ENCODE measurements at regions not wholly inside any gene's neighbourhood (a gene's known extent, or its start where the extent isn't known, plus 50 kb on each side); places are given as distances from the start of the nearest gene placed in this dataset.

DNA sequence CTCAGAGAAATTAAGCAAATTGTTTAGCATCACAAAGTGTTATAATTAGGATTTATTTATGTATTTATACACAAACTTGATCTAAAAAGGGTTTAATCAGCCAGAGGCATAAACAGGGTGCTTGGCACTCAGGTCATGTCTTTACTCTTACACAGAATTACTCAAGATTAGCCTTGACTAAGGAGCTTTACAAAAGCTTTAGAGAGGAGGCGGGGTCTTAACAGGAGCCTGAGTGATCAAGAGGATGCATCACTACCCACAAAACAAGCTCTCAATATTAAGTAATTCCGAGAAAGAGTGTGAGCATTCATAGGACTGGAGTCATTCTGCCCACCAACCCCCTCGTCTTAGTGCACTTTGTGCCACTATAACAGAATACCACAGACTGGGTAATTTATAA lies 103.0 kb downstream of the SPATA19 start:
- no peak for DNase-seq (ENCODE audit: low read depth, low spot score)
- ChIA-PET POLR2A (no interaction called here), CTCF (no interaction called here)
- TF ChIP-seq, protein P1, sequence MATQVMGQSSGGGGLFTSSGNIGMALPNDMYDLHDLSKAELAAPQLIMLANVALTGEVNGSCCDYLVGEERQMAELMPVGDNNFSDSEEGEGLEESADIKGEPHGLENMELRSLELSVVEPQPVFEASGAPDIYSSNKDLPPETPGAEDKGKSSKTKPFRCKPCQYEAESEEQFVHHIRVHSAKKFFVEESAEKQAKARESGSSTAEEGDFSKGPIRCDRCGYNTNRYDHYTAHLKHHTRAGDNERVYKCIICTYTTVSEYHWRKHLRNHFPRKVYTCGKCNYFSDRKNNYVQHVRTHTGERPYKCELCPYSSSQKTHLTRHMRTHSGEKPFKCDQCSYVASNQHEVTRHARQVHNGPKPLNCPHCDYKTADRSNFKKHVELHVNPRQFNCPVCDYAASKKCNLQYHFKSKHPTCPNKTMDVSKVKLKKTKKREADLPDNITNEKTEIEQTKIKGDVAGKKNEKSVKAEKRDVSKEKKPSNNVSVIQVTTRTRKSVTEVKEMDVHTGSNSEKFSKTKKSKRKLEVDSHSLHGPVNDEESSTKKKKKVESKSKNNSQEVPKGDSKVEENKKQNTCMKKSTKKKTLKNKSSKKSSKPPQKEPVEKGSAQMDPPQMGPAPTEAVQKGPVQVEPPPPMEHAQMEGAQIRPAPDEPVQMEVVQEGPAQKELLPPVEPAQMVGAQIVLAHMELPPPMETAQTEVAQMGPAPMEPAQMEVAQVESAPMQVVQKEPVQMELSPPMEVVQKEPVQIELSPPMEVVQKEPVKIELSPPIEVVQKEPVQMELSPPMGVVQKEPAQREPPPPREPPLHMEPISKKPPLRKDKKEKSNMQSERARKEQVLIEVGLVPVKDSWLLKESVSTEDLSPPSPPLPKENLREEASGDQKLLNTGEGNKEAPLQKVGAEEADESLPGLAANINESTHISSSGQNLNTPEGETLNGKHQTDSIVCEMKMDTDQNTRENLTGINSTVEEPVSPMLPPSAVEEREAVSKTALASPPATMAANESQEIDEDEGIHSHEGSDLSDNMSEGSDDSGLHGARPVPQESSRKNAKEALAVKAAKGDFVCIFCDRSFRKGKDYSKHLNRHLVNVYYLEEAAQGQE (IDR thresholded peaks at IDR 0.05; ENCODE audit: insufficient read depth in 1 of 2, low read depth in 2 of 2, low read length in 1 of 2), result no peak
- TF ChIP-seq SIN3A (IDR thresholded peaks at IDR 0.05; ENCODE audit: borderline replicate concordance, insufficient read depth, low read depth, low read length) (no peak), TCF7L2 (IDR thresholded peaks at IDR 0.05; ENCODE audit: low read depth, low read length) (no peak), CTCF (IDR thresholded peaks at IDR 0.05) (no peak), POLR2AphosphoS5 (IDR thresholded peaks at IDR 0.05; ENCODE audit: low read depth, low read length) (no peak)
- H3K27me3 ChIP-seq (ENCODE audit: control insufficient read depth, insufficient read depth, low read length), result peaks cover 5% of the 10 kb centered on the region; the same call in 1 of the 2 replicates
- H3K9me3 ChIP-seq (ENCODE audit: control insufficient read depth, insufficient read depth, low read depth, low read length), result no peaks in the 10 kb centered on the region
- no TSS peak for BruUV-seq (replicated peaks)
- H3K4me1 ChIP-seq (ENCODE audit: control insufficient read depth, insufficient read depth, low read length), result no peaks in the 10 kb centered on the region
- ATAC-seq, result no peak
- intact Hi-C loops (cut with micrococcal nuclease; ENCODE audit: unreplicated experiment), result no loop called here
- H3K27ac ChIP-seq (ENCODE audit: low read length), result no peak overlapping the region
- H3K36me3 ChIP-seq (ENCODE audit: control insufficient read depth, insufficient read depth, low read length), result no peaks in the 10 kb centered on the region
- in situ Hi-C loops (cut with HindIII; ENCODE audit: low pct_unique_long_range_greater_than_20kb, low sequenced_read_pairs), result no loop called here
- H3K4me3 ChIP-seq (ENCODE audit: low read depth in 2 of 2, low read length in 2 of 2), result no peak overlapping the region

GRCh38 chr11:133740963-133741362 lies 104.3 kb downstream of the SPATA19 start:
- Histone ChIP-seq H3K27ac (ENCODE audit: low read length) (no peak overlapping the region), H3K9me3 (ENCODE audit: control insufficient read depth, insufficient read depth, low read depth, low read length) (no peaks in the 10 kb centered on the region), H3K4me3 (ENCODE audit: low read depth in 2 of 2, low read length in 2 of 2) (no peak overlapping the region), H3K36me3 (ENCODE audit: control insufficient read depth, insufficient read depth, low read length) (no peaks in the 10 kb centered on the region), H3K4me1 (ENCODE audit: control insufficient read depth, insufficient read depth, low read length) (no peaks in the 10 kb centered on the region), H3K27me3 (ENCODE audit: control insufficient read depth, insufficient read depth, low read length) (peaks cover 5% of the 10 kb centered on the region; the same call in 1 of the 2 replicates)
- intact Hi-C loops (cut with micrococcal nuclease; ENCODE audit: unreplicated experiment) (no loop called here), in situ Hi-C loops (cut with HindIII; ENCODE audit: low pct_unique_long_range_greater_than_20kb, low sequenced_read_pairs) (no loop called here)
- DNase-seq (ENCODE audit: low read depth, low spot score) (no peak), ATAC-seq (no peak)
- POLR2A ChIA-PET, result no interaction called here
- TF ChIP-seq, protein P1 (IDR thresholded peaks at IDR 0.05; ENCODE audit: insufficient read depth in 1 of 2, low read depth in 2 of 2, low read length in 1 of 2), result no peak
- TF ChIP-seq POLR2AphosphoS5 (IDR thresholded peaks at IDR 0.05; ENCODE audit: low read depth, low read length) (no peak), TCF7L2 (IDR thresholded peaks at IDR 0.05; ENCODE audit: low read depth, low read length) (no peak), SIN3A (IDR thresholded peaks at IDR 0.05; ENCODE audit: borderline replicate concordance, insufficient read depth, low read depth, low read length) (no peak), CTCF (IDR thresholded peaks at IDR 0.05) (no peak)
- CTCF ChIA-PET, result no interaction called here
- no TSS peak for BruUV-seq (replicated peaks)

Measured in Panc1 (cell line).